ENCODE measurements at regions not wholly inside any gene's neighbourhood (a gene's known extent, or its start where the extent isn't known, plus 50 kb on each side); places are given as distances from the start of the nearest gene placed in this dataset.

DNA sequence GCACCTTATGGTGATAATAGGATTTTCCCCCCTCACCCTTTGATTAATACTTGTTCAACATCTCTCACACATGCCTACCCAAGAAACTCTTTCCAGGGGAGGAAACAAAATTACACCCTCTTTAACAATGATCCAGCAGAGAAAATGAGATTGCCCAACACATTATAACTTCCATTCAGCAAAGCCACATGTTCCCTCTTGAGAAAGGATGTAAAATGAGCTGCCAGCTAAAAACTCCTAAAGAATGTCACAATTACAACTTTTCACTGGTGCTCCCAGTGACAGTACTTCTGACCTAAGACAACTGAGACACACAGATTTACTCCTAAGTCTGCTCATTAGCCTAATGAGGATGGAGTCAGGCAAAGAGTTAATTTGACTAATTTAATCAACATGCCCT is 621.4 kb downstream of the DIAPH3 start:
- no peak overlapping the region for H3K27ac ChIP-seq
- TF ChIP-seq, protein P1, sequence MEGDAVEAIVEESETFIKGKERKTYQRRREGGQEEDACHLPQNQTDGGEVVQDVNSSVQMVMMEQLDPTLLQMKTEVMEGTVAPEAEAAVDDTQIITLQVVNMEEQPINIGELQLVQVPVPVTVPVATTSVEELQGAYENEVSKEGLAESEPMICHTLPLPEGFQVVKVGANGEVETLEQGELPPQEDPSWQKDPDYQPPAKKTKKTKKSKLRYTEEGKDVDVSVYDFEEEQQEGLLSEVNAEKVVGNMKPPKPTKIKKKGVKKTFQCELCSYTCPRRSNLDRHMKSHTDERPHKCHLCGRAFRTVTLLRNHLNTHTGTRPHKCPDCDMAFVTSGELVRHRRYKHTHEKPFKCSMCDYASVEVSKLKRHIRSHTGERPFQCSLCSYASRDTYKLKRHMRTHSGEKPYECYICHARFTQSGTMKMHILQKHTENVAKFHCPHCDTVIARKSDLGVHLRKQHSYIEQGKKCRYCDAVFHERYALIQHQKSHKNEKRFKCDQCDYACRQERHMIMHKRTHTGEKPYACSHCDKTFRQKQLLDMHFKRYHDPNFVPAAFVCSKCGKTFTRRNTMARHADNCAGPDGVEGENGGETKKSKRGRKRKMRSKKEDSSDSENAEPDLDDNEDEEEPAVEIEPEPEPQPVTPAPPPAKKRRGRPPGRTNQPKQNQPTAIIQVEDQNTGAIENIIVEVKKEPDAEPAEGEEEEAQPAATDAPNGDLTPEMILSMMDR (IDR thresholded peaks at IDR 0.05; ENCODE audit: low read depth, low read length) = no peak
- H3K27me3 ChIP-seq (ENCODE audit: insufficient read depth, low read depth, severe bottlenecking) = no peaks in the 10 kb centered on the region
- H3K36me3 ChIP-seq = no peaks in the 10 kb centered on the region
- DNase-seq = no peak
- H3K9me3 ChIP-seq (ENCODE audit: severe bottlenecking) = no peaks in the 10 kb centered on the region
- H3K4me3 ChIP-seq (ENCODE audit: low read depth, low read length) = no peak overlapping the region

DNA sequence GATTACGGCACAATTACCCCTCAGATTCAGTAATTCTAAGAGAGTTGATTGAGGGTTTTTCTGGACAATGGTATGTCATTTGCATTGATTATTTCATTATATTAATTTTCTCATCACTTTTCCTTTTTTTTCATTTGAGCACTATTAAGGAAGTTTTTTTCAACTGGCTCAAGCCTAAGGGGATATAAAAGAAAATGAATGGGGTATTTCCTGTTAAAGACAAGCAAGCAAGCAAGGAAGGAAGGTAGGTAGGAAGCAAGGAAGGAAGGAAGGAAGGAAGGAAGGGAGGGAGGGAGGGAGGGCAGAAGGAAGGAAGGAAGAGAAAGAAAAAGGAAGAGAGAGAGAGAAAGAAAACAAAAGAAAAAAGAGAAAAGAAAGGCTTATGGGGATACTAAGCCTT is 620.3 kb downstream of the DIAPH3 start:
- H3K27me3 ChIP-seq (ENCODE audit: insufficient read depth, low read depth, severe bottlenecking) = no peaks in the 10 kb centered on the region
- H3K9me3 ChIP-seq (ENCODE audit: severe bottlenecking) = no peaks in the 10 kb centered on the region
- H3K36me3 ChIP-seq = no peaks in the 10 kb centered on the region
- no peak overlapping the region for H3K4me3 ChIP-seq (ENCODE audit: low read depth, low read length)
- TF ChIP-seq, protein P1 (IDR thresholded peaks at IDR 0.05; ENCODE audit: low read depth, low read length) = no peak
- DNase-seq = no peak
- H3K27ac ChIP-seq = no peak overlapping the region

DNA sequence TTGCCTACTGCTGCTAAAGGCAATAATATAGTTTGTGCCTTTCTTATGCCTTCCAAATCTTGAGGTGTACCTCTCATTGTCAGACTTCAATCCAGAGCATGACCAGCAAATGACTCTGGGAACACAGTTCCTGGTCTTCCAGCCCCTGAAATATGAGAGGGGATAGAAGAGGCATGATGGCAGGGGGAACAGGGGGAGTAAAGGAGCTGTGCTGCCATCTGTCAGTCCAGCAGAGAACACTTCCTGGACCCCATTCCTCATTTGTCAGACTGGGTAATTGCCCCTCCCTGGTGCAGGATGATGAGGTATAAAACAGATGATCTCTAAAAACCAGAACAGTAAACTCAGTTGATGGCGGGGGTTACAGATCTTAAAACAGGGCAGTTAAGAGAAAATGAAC is 618.7 kb downstream of the DIAPH3 start:
- Histone ChIP-seq H3K9me3 (ENCODE audit: severe bottlenecking) (no peaks in the 10 kb centered on the region), H3K27ac (no peak overlapping the region), H3K27me3 (ENCODE audit: insufficient read depth, low read depth, severe bottlenecking) (no peaks in the 10 kb centered on the region), H3K4me3 (ENCODE audit: low read depth, low read length) (no peak overlapping the region), H3K36me3 (no peaks in the 10 kb centered on the region)
- TF ChIP-seq, protein P1 (IDR thresholded peaks at IDR 0.05; ENCODE audit: low read depth, low read length) = peak; percentile 42; the same call in 1 of the 2 replicates
- DNase-seq = peak; percentile 8

DNA sequence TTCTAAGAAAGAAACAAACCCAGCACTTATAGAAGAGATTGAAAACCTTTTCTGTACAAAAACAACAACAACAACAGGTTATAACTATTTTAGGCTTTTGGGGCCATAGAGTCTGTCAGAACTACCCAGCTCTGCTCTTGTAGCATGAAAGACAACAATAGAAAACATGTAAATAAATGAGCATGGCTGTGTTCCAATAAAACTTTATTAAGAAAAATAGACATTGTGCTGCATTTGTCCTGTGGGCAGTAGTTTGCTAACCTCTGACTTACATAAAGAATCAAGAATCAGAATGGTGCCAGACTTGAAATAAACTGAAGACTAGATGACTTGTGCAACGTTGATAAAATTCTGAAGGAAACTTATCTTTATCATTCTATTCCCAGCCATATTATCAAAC is 617.5 kb downstream of the DIAPH3 start:
- no peak overlapping the region for H3K27ac ChIP-seq
- H3K4me3 ChIP-seq (ENCODE audit: low read depth, low read length) = no peak overlapping the region
- no peaks in the 10 kb centered on the region for H3K36me3 ChIP-seq
- TF ChIP-seq, protein P1 (IDR thresholded peaks at IDR 0.05; ENCODE audit: low read depth, low read length) = no peak
- H3K27me3 ChIP-seq (ENCODE audit: insufficient read depth, low read depth, severe bottlenecking) = no peaks in the 10 kb centered on the region
- no peaks in the 10 kb centered on the region for H3K9me3 ChIP-seq (ENCODE audit: severe bottlenecking)
- no peak for DNase-seq

DNA sequence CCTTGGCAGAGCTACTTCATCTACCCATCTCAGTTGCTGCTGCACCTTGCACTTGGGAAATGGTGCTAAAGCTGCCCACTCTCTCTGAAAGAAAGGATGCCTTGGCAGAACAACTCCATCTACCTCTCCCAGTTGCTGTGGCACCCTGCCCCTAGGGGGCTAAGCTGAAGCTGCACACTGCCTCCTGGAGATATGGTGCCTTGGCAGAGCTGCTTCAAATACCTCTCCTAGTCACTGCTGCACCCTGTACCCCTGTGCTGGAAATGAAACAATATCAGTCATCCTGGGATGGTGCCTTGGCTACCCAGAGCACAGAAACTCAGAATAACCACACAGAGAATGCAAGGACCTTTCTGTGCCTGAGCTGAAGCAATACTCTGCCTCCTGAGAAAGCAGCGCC is 615.8 kb downstream of the DIAPH3 start:
- H3K27me3 ChIP-seq (ENCODE audit: insufficient read depth, low read depth, severe bottlenecking) = no peaks in the 10 kb centered on the region
- no peak overlapping the region for H3K27ac ChIP-seq
- H3K9me3 ChIP-seq (ENCODE audit: severe bottlenecking) = no peaks in the 10 kb centered on the region
- no peak overlapping the region for H3K4me3 ChIP-seq (ENCODE audit: low read depth, low read length)
- no peaks in the 10 kb centered on the region for H3K36me3 ChIP-seq
- TF ChIP-seq, protein P1 (IDR thresholded peaks at IDR 0.05; ENCODE audit: low read depth, low read length) = 0 out of 2 replicates have a peak, but pooled peaks have one; percentile 22
- no peak for DNase-seq

DNA sequence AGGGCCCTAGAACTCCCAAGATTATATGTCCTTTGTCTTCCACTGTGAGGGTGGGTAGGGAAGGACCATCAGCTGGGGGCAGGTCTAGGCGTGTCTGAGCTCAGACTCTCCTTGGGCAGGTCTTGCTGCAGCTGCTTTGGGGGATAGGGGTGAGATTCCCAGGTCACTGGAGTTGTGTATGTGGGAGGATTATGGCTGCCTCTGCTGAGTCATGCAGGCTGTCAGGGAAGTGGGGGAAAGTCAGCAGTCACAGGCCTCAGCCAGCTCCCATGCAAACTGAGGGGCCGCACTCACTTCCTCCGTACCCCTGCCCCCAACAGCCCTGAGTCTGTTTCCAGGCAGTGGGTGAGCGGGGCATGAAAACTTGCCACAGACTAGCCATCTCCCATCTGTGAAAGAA is 600.8 kb downstream of the DIAPH3 start:
- H3K27me3 ChIP-seq (ENCODE audit: insufficient read depth, low read depth, severe bottlenecking) = no peaks in the 10 kb centered on the region

More for the DNA sequence above, 600.8 kb downstream of the DIAPH3 start:
- Histone ChIP-seq H3K9me3 (ENCODE audit: severe bottlenecking) (no peaks in the 10 kb centered on the region), H3K27ac (no peak overlapping the region), H3K4me3 (ENCODE audit: low read depth, low read length) (no peak overlapping the region), H3K36me3 (no peaks in the 10 kb centered on the region)
- DNase-seq = no peak
- TF ChIP-seq, protein P1 (IDR thresholded peaks at IDR 0.05; ENCODE audit: low read depth, low read length) = no peak

All from WERI-Rb-1 (cell line).